Inflammatory macrophage (primary cell): ENCODE measurements at regions not wholly inside any gene's neighbourhood (a gene's known extent, or its start where the extent isn't known, plus 50 kb on each side); places are given as distances from the start of the nearest gene placed in this dataset.

Experiments used
- DNase-seq, 2 donors: peaks; one replicate each; pipeline ENCODE4 v3.0.0-alpha.2; 2020 to 2022

GRCh38 chr1:80961464-80962190 lies 839.1 kb upstream of the ADGRL2 start:
- DNase-seq: no peak

DNA sequence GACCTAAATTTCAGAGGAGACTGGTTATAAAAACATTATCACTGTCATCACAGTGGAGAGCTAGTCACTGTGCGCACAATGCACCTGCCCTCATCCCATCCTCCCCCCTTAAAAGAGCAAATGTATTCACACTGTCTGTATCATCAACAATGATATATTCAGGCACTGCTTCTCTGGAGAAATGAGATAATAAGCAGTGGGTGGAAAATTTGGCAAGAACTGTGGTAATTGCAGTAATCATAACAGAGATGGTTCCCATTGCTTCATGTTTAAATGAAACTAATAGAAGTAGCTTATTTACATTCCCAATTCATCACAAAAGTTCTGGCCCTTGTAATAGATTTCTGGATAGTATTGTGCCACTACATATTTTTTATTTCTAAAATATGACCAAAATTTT lies 867.4 kb upstream of the ADGRL2 start:
- DNase-seq: peak; percentile 26 to 80

DNA sequence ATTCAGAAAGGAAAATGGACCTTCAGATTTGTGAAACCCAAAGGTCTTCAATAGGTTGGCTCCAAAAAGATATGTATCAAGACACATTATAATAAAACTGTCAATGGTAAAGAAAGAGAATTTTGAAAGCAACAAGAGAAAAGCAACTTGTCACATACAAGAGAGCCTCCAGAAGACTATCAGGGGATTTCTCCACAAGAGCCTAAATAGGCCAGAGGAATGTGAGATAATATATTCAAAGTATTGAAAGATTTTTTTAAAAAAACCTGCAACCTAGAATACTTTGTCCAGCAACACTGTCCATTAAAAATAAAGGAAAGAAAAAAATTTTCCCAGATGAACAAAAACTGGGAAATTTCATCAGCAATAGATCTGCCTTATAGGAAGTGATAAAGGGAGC lies 869.6 kb upstream of the ADGRL2 start:
- no peak for DNase-seq

- no peak for DNase-seq
These were observed 870.7 kb upstream of the ADGRL2 start for GRCh38 chr1:80929868-80930508.

DNA sequence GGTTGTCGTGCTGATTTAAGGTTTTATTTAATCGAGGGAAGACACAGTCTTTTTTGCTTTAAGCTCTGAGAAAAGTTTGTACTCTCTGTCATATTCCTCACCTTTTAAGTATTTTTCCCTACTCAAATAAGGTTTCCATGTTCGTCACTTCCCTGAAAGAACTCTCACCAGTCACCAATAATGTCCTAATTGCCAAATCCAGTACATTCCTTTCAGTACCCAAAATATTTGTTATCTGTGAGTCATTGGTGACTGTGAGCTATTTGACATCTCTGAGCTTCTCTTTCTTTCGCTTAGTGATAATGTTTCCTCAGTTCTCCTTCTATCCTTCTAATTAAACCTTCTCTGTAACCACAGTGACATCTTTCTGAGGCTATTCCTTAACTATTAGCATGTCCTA lies 874.2 kb upstream of the ADGRL2 start:
- no peak for DNase-seq

- peak in 1 of 2 donors; percentile 62 for DNase-seq
These were observed 875.5 kb upstream of the ADGRL2 start for GRCh38 chr1:80925130-80925805.

GRCh38 chr1:80924290-80924689 lies 876.4 kb upstream of the ADGRL2 start:
- no peak for DNase-seq

DNA sequence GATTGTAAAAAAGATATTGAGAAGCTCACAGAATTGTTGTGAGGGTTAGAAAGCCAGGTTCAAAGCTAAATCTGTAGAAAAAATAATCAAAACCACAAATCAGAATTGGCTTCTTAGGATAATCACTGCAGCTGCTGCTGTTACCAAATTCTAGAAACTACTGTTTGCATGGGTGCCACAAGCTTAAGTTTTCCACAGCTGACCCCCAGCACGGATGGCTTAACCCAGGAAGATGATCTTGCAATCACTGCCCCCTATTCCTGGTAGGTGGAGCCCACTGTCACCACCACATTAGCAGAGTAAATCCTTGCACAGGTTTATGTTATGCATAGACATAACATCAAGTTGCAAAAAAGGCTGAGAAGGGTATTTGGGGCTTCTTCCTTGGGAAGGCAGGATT lies 877.8 kb upstream of the ADGRL2 start:
- no peak for DNase-seq

DNA sequence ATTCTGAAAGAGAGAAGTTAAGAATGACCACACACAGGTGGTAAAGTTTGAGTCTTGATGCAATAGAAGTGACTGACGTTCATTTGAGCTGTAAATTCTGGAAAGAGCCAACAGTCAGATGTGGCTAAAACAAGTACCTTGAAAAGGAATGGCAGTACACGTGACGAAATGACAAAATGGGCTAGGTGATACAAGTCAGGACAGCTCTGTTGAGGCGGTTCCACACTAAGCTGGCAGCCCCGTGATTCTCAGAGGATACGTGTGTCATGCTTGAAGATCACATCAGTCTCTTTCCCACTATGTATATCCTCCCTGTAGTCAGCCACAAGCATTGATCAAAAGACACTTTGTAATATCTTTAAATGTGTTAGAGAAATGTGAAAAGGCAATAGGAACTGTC lies 881.3 kb upstream of the ADGRL2 start:
- no peak for DNase-seq

DNA sequence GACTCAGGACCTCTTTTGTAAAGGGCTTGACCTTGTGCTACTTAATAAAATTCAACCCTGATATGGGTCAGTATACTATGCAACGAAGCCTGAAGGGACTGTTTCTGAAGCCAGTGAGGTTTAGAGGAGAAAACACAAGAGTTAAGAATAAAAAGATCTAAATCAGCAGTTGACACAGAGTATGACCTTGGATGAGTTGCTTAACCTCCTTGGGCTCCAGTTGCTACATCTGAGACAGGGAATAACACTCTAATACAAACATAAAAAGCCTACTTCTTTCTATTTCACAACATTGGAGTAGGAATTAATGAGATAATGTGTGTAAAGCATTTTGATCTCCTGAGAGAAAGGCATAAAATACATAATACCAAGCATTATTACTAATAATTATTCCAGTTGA lies 882.4 kb upstream of the ADGRL2 start:
- DNase-seq: no peak

DNA sequence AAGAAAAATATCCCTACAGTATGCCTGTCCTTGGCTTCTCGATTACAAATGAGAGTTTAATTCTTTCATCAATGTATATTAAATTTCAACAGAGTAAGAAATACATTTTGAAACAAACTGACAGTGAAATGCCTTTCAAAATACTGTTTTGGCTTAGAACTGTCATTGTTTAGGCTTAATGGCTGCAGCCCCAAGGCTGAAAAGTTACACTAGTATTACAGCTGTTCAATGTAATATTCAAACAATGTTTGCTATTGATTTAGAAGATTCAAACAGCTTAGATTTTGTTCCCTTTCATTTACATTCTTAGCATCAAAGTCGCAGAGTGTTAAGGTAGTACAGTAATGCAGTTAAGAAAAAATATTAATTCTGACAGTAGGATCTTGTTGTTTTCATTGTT lies 882.9 kb upstream of the ADGRL2 start:
- no peak for DNase-seq

GRCh38 chr1:80917225-80917624 lies 883.5 kb upstream of the ADGRL2 start:
- no peak for DNase-seq

GRCh38 chr1:80915491-80915890 lies 885.2 kb upstream of the ADGRL2 start:
- no peak for DNase-seq

DNA sequence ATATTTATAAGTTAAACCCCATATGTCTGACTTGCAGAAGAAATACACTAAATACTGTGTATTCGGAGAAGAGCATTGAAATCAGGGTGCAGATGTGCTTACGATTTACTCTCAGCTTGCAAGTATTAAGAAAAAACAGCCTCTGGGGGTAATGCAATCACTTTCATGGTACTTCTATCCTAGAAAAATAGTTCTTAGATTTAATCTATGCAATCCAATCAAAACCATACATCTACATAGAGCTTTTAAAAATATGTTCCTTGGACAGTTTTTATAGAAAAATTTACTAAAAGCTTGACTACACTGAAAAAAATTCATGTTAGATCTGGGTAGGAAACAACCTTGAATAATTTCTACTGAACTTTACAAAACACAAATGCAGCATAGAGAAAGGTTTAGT lies 890.3 kb upstream of the ADGRL2 start:
- no peak for DNase-seq

GRCh38 chr1:80909172-80909784 lies 891.5 kb upstream of the ADGRL2 start:
- DNase-seq: no peak

DNA sequence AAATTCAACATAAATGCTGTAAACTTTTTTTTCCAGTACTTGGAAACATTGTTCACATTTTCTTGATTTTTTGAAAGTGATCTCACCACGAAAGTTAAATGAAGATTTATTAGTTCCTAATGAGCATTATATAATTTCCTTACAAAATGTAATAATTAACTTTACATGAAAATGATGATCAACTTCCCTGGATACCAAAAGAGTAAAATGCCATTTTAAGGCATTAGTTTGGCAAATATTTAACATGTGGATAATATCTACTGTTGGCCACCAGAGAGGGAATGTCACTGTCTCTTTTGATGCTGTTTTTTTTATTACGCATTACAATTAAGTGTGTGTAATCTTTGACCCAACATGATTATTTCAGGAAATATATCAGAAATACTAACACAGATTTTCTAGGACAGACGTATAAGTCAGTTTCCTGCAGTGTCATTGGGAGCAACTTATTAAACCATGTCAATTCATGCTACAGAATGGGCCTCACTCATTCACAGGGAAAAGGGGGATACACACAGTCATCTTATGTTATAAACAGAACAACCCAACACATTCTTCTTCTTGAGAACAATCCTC lies 903.9 kb upstream of the ADGRL2 start:
- no peak for DNase-seq

DNA sequence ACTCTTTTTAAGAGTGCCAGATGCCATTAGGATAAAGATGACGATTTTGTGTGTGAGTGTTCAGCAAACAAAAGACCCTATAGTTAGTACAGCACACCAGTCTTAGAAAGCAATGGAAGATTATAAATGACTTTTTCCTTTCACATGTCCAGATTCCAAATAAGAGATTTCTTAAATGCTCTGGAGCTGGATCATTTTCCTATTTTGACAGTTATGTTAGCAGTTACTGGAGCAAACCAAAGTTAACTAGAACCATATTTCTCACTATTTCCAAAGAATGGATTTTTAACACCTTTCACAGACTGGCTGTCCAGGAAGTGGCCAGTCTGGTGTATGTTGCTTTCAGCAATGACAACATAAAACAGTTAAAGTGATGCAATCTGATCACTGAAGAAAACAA lies 905.8 kb upstream of the ADGRL2 start:
- no peak for DNase-seq

DNA sequence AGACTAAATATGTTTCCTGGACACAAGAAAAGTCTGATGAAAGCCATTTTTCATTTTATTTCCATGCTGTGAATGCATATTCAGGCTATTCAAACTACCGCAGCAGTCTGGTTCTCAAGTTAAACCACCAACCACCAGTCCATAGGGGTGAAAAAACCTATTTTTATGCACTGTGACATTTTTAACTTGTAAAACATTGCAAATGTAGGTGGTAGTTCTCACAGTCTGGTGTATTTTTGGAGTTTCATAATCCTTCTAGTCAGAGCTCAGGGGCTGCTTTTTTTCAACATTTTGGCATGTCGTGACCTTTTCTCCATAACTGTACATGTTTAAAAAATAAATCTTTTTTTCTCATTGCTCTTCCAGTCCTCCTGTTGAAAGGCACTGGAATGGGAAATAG lies 907.6 kb upstream of the ADGRL2 start:
- no peak for DNase-seq

DNA sequence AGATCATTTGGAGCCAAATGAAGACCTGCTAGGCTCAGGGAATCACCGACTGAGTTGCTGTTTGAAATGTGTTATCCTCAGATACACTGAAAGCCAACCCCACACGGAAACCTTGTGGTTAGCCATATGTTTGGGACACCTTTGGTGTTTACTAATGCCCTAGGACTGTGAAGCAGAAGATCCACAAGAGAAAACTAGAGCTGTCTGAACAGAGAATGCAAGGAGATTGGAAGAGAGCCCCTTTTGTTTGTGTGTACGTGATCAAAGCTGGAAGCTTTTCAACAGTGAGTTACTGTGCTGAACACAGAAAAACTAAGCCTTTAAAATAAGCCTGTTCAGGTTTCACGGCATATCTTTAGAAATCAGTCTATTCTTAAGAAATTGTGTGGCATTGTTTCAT lies 908.2 kb upstream of the ADGRL2 start:
- DNase-seq: no peak

GRCh38 chr1:80891871-80892270 lies 908.9 kb upstream of the ADGRL2 start:
- DNase-seq: no peak

DNA sequence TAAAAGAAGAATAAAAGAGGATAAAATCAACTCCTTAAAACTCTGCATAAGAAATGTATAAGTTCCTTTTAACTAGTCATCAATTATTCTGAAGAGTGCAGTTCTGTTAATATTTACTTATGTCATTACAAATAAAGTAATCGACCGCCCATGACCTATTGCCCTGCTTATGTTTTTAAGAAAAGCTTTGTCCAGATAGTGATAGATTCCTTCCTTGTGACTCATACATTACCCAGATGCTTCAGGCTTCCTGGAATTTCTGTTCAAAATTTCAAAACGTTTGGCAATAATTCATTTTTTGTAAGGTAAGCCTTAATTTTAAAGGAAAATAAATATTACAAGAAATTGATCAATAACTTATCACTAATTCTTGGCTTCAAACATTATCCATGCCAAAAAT lies 918.2 kb upstream of the ADGRL2 start:
- DNase-seq: no peak

GRCh38 chr1:80878343-80878742 lies 922.4 kb upstream of the ADGRL2 start:
- DNase-seq: no peak

DNA sequence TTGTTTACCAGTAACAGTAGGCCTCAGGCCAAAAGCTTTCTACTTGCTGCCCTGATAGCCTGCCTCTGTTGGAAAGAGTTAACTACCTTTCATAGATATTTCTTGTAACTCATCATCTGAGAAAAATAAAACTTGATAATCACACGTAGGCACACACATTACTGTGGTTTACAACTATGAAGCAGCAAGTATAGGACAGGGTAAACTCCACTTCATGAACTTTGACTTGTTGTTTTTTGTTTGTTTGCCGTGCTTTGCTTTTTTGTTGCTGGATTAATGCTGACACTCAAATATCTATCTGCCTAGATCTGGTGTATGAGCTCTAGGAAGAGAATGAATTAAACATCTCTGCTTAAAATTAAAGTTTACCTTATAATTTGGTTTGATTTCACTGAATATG lies 924.7 kb upstream of the ADGRL2 start:
- DNase-seq: no peak
